CD4-positive, alpha-beta T cell (primary cell): ENCODE measurements at regions not wholly inside any gene's neighbourhood (a gene's known extent, or its start where the extent isn't known, plus 50 kb on each side); places are given as distances from the start of the nearest gene placed in this dataset.
"Not testable (repeated sequence)": the region's sequence is repeated elsewhere in the genome, so short reads cannot be mapped to it uniquely, and the experiment has no call there.

Experiments
- ATAC-seq: fragments of 200-7000 bp; cut with Tn5 transposase; one replicate; pipeline ENCODE4 v1.10.0; 2022; ENCODE audit warnings: mild to moderate bottlenecking; ENCODE audit not compliant: poor library complexity
- CTCF ChIA-PET: fragments of 350-600 bp; sonication (Branson Sonifier 250); formaldehyde crosslinking; loops from one replicate; lab custom pipeline; 2021; ENCODE audit warnings: antibody characterized with exemption, inconsistent platforms; lab: Charles Lee
- POLR2A ChIA-PET: fragments of 350-600 bp; sonication (Branson Sonifier 250); formaldehyde crosslinking; loops from one replicate; lab custom pipeline; 2021; ENCODE audit warnings: antibody characterized with exemption, inconsistent platforms; lab: Charles Lee
- DNase-seq, 14 experiments: peaks; one replicate each; pipeline ENCODE4 v3.0.0-alpha.2; 2013 to 2020; ENCODE audit warnings: mixed read lengths in 2 of 14
- H3K27ac ChIP-seq, 2 donors: one replicate each; pipeline versions ENCODE4 v1.5.1 to v1.7.0; 2013; ENCODE audit warnings: low read length in 2 of 2, low read depth in 1 of 2, mild to moderate bottlenecking in 1 of 2
- H3K27me3 ChIP-seq, 2 experiments: 1 replicate in 1 of 2; 2 replicates in 1 of 2; pipeline versions ENCODE4 v1.6.1 to v1.7.0; 2013; ENCODE audit warnings: low read length in 2 of 2, control low read depth in 1 of 2, mild to moderate bottlenecking in 1 of 2, moderate library complexity in 1 of 2; ENCODE audit not compliant: insufficient read depth in 2 of 2, control insufficient read depth in 1 of 2
- H3K36me3 ChIP-seq: one replicate; pipeline ENCODE4 v1.6.1; 2013; ENCODE audit warnings: low read length, control low read depth; ENCODE audit not compliant: insufficient read depth
- H3K4me1 ChIP-seq: one replicate; pipeline ENCODE4 v1.6.1; 2013; ENCODE audit warnings: low read length, control low read depth; ENCODE audit not compliant: insufficient read depth
- H3K4me3 ChIP-seq: one replicate; pipeline ENCODE4 v1.5.1; 2013; ENCODE audit warnings: mild to moderate bottlenecking, low read length, moderate library complexity
- H3K9me3 ChIP-seq, 2 experiments: 1 replicate in 1 of 2; 2 replicates in 1 of 2; pipeline versions ENCODE4 v1.6.1 to v1.7.0; 2013; ENCODE audit warnings: low read length in 2 of 2, mild to moderate bottlenecking in 2 of 2, control low read depth in 1 of 2, moderate library complexity in 1 of 2; ENCODE audit not compliant: control insufficient read depth in 1 of 2, insufficient read depth in 1 of 2
- H3K27ac Mint-ChIP-seq: one replicate; pipeline ENCODE4 v1.8.0; 2020; ENCODE audit warnings: mixed read lengths
- H3K27me3 Mint-ChIP-seq: one replicate; pipeline ENCODE4 v1.8.0; 2021; ENCODE audit warnings: mixed read lengths
- H3K36me3 Mint-ChIP-seq: one replicate; pipeline ENCODE4 v1.8.0; 2021; ENCODE audit warnings: low read depth, mixed read lengths
- H3K4me1 Mint-ChIP-seq: one replicate; pipeline ENCODE4 v1.8.0; 2021; ENCODE audit warnings: low read depth, mixed read lengths
- H3K4me3 Mint-ChIP-seq: one replicate; pipeline ENCODE4 v1.8.0; 2020; ENCODE audit warnings: mild to moderate bottlenecking, mixed read lengths
- H3K9me3 Mint-ChIP-seq: one replicate; pipeline ENCODE4 v1.8.0; 2020; ENCODE audit warnings: mixed read lengths
- intact Hi-C, 2 experiments: fragments of 100-400 bp; cut with DNase I in 1 of 2; cut with micrococcal nuclease in 1 of 2; formaldehyde crosslinking; loops; one replicate each; pipeline versions ENCODE4 v1.15.1 to v1.9.0; 2023 to 2025; cut with DNase I, micrococcal nuclease
- TF ChIP-seq, protein P1 (sequence below): fragments of 200-600 bp; IDR thresholded peaks from one replicate; pipeline ENCODE4 v1.8.0; 2022; ENCODE audit warnings: antibody characterized with exemption, mild to moderate bottlenecking

DNA sequence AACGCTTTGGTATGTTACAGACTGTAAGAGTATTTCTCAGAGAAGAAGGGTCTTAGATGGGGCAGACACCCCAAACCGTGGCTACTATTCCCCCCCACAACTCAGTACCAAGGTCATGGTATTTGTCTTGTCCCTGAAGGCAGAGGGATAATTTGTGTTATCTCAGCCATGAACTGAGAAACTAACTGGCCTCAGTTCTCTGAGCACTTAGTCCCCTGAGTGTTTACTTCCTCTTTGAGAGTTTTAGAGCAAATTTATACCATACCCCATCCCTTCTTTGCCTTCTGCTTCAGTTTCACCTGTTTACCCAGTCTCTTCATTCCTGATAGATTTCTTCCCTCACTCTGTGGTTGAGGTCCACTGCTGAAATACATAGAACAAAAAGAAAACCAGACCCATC lies 183.9 kb downstream of the LRRC70 start:
- no peaks in the 10 kb centered on the region for H3K9me3 Mint-ChIP-seq

DNA sequence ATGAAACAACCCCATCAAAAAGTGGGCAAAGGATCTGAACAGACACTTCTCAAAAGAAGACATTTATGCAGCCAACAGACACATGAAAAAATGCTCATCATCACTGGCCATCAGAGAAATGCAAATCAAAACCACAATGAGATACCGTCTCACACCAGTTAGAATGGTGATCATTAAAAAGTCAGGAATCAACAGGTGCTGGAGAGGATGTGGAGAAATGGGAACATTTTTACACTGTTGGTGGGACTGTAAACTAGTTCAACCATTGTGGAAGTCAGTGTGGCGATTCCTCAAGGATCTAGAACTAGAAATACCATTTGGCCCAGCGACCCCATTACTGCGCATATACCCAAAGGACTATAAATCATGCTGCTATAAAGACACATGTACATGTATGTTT lies 179.1 kb downstream of the LRRC70 start:
- H3K9me3 Mint-ChIP-seq, H3K36me3 ChIP-seq, H3K4me3 Mint-ChIP-seq, H3K36me3 Mint-ChIP-seq, CTCF ChIA-PET, H3K4me1 Mint-ChIP-seq, DNase-seq, POLR2A ChIA-PET, H3K27ac Mint-ChIP-seq, H3K4me3 ChIP-seq, H3K27me3 Mint-ChIP-seq, H3K4me1 ChIP-seq, H3K27me3 ChIP-seq, intact Hi-C loops, ATAC-seq, H3K9me3 ChIP-seq, H3K27ac ChIP-seq: not testable (repeated sequence)

More for the DNA sequence above, 183.9 kb downstream of the LRRC70 start:
- Histone ChIP-seq H3K27me3 (no peaks in the 10 kb centered on the region), H3K4me3 (no peak overlapping the region), H3K9me3 (no peaks in the 10 kb centered on the region), H3K4me1 (no peaks in the 10 kb centered on the region), H3K27ac (no peak overlapping the region), H3K36me3 (no peaks in the 10 kb centered on the region)
- Mint-ChIP-seq H3K4me3 (no peak overlapping the region), H3K27ac (no peak overlapping the region), H3K36me3 (no peaks in the 10 kb centered on the region), H3K4me1 (no peaks in the 10 kb centered on the region), H3K27me3 (no peaks in the 10 kb centered on the region)
- ATAC-seq (no peak), DNase-seq (no peak)
- ChIA-PET POLR2A (no interaction called here), CTCF (no interaction called here)
- intact Hi-C loops, result no loop called here
- TF ChIP-seq, protein P1, sequence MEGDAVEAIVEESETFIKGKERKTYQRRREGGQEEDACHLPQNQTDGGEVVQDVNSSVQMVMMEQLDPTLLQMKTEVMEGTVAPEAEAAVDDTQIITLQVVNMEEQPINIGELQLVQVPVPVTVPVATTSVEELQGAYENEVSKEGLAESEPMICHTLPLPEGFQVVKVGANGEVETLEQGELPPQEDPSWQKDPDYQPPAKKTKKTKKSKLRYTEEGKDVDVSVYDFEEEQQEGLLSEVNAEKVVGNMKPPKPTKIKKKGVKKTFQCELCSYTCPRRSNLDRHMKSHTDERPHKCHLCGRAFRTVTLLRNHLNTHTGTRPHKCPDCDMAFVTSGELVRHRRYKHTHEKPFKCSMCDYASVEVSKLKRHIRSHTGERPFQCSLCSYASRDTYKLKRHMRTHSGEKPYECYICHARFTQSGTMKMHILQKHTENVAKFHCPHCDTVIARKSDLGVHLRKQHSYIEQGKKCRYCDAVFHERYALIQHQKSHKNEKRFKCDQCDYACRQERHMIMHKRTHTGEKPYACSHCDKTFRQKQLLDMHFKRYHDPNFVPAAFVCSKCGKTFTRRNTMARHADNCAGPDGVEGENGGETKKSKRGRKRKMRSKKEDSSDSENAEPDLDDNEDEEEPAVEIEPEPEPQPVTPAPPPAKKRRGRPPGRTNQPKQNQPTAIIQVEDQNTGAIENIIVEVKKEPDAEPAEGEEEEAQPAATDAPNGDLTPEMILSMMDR, result no peak

- H3K9me3 Mint-ChIP-seq, H3K4me3 Mint-ChIP-seq, H3K27me3 Mint-ChIP-seq, ATAC-seq, H3K27ac Mint-ChIP-seq, H3K36me3 ChIP-seq, DNase-seq, H3K9me3 ChIP-seq, H3K27ac ChIP-seq, H3K4me3 ChIP-seq, H3K36me3 Mint-ChIP-seq, CTCF ChIA-PET, H3K4me1 ChIP-seq, POLR2A ChIA-PET, intact Hi-C loops, H3K27me3 ChIP-seq, H3K4me1 Mint-ChIP-seq: not testable (repeated sequence)
These were observed 174.4 kb downstream of the LRRC70 start for GRCh38 chr5:62752998-62753367.

DNA sequence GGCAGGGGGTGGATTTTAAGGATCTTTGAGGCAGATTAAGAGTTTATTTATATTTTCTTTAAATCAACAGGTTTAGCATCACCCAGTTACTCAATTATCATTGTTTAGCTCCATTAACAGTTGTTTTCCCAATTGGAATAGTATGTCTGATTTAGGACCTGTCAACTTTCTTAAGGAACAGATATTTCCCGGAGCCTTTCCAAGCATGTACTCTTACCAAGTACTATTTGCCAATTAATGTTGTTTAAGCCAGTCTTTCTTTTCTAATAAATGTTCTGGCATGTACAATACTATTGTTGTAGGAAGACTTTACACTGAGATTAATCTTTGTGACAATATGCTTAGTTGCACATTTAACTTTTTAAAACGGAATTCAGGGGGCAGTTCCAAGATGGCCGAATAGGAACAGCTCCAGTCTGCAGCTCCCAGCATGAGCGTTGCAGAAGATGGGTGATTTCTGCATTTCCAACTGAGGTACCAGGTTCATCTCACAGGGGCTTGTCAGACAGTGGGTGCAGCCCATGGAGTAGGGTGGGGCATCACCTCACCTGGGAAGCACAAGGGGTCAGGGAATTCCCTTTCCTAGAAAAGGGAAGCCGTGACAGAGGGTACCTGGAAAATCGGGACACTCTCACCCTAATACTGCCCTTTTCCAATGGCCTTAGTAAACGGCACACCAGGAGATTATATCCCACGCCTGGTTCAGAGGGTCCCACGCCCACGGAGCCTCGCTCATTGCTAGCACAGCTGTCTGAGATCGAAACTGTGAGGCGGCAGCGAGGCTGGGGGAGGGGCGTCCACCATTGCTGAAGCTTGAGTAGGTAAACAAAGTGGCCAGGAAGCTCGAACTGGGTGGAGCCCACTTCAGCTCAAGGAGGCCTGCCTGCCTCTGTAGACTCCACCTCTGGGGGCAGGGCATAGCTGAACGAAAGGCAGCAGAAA lies 173.7 kb downstream of the LRRC70 start:
- H3K4me3 Mint-ChIP-seq, H3K36me3 ChIP-seq, H3K27ac Mint-ChIP-seq, H3K9me3 ChIP-seq, ATAC-seq, H3K27me3 Mint-ChIP-seq, H3K4me1 ChIP-seq, CTCF ChIA-PET, H3K27me3 ChIP-seq, H3K9me3 Mint-ChIP-seq, H3K4me3 ChIP-seq, H3K4me1 Mint-ChIP-seq, H3K27ac ChIP-seq, intact Hi-C loops, H3K36me3 Mint-ChIP-seq, DNase-seq, POLR2A ChIA-PET: not testable (repeated sequence)
